Fibroblast of mammary gland (primary cell): ENCODE measurements at regions not wholly inside any gene's neighbourhood (a gene's known extent, or its start where the extent isn't known, plus 50 kb on each side); places are given as distances from the start of the nearest gene placed in this dataset.

Experiments used
- DNase-seq: peaks from one replicate; pipeline ENCODE4 v3.0.0-alpha.2; 2010; ENCODE audit warnings: low read depth
- H3K4me3 ChIP-seq: 2 replicates; pipeline ENCODE4 v1.5.1; 2011; ENCODE audit warnings: low read depth, mild to moderate bottlenecking, low read length, moderate library complexity; ENCODE audit not compliant: control insufficient read depth
- TF ChIP-seq, protein P1 (sequence below): conservative IDR thresholded peaks from 2 replicates; pipeline ENCODE4 v1.5.1; 2011; ENCODE audit warnings: low read depth, low read length, inconsistent platforms; ENCODE audit not compliant: control insufficient read depth, insufficient read depth

DNA sequence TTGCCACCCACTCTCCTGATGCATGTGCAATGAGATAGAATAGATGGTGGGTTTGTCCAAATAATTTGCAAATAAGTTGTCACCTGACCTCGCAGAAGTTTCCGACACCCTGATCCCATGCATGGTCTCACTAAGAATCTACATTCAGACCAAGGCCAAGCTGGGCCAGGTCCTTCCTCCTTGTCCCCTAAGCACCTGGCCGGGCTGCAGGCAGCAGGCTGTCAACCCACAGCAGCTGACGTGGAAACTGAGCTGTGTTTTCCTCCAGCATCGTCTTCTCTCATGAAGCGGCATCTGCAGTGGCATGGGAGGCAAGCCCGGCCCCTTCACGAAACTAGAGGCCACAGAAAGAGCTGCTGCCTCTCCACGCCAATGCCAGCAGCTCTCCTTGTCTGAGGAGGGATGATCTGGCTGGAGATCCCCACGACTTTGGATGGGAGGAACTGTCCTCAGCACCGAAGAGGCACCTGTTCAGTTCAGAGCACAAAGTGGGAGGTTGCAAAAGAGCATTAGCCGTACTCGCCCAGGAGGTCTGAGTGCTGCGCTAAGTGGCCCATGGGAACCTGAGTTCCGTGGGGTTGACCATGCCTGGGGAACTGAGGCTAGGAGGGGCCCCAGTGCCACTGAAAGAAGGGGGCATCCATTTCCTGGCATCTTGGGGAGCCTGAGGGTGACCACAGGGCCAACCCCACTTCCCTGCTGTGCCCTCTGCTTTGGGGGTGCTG, 110.5 kb upstream of the INSIG1 start:
- no peak overlapping the region for H3K4me3 ChIP-seq
- no peak for DNase-seq
- TF ChIP-seq, protein P1, sequence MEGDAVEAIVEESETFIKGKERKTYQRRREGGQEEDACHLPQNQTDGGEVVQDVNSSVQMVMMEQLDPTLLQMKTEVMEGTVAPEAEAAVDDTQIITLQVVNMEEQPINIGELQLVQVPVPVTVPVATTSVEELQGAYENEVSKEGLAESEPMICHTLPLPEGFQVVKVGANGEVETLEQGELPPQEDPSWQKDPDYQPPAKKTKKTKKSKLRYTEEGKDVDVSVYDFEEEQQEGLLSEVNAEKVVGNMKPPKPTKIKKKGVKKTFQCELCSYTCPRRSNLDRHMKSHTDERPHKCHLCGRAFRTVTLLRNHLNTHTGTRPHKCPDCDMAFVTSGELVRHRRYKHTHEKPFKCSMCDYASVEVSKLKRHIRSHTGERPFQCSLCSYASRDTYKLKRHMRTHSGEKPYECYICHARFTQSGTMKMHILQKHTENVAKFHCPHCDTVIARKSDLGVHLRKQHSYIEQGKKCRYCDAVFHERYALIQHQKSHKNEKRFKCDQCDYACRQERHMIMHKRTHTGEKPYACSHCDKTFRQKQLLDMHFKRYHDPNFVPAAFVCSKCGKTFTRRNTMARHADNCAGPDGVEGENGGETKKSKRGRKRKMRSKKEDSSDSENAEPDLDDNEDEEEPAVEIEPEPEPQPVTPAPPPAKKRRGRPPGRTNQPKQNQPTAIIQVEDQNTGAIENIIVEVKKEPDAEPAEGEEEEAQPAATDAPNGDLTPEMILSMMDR = no peak

DNA sequence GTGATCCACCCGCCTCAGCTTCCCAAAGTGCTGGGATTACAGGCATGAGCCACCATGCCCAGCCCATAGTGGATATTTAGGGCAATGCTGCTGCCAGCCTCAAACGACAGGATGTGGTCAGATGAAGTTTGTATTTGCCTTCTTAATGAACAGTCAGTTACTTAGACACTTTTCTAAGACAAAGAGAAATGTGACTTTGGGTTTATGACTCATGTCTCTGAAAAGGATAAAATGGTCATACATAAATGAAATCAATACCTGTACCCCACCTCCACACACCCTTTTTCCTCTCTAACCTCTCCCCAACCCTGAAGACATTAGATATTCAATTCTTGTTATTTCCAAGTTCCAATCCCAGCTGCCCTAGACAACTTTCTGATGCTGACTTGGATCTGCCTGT, 109.3 kb upstream of the INSIG1 start:
- TF ChIP-seq, protein P1 = no peak
- no peak for DNase-seq
- H3K4me3 ChIP-seq = no peak overlapping the region

DNA sequence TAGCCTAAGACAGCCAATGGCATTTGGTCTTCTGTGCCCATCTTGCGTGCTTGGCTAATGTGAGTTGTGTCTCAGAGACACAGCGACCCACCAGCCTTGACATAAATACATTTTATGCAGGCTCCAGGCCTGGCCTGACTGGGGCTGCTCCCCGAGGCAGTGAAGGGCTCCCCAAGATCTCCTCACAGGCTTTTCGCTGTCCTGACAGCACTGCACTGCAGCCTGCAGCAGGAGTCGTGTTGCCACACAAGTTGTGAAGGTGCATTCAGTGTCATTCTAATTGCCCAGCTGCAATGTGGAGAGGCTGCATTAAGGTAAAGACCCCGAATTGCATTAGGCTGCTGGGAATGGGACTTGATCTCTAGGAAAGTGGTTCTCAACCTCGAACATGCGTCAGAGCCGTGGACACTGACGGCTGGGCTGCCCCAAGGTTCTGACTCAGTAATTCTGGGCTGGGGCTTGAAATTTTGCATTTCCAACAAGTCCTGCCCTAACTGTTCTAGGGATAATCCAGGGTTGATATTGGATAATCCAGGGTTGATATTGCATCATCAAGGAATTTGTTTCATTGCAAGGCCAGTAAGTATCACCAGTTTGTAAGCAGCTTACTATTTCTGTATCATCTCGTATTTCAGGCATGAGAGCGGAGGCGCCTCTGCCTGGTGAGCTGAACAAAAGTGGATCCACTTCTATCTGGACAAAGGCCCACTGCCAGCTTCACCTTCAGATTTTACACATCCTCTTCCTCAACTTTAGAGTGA, 108.7 kb upstream of the INSIG1 start:
- DNase-seq = peak; percentile 59
- H3K4me3 ChIP-seq = no peak overlapping the region
- TF ChIP-seq, protein P1 = no peak

DNA sequence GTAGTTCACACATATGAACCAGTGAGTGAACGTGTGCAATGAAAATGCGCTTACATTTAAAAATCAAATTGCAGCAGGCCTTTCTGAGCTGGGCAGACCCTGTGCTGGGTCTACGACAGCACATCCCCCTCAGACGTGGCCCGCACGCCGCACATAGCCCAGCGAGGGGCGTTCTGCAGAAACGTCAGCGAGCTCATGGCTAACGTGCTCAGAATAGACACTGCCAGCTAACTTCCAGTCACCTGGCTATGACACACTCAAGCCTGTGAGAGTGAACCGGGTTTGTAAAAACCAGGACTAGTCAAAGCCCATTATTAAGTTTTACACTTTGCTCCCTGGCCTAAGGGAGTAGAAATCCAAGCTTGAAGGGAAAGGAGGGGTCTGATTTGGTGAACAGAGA, 108.1 kb upstream of the INSIG1 start:
- DNase-seq = no peak
- TF ChIP-seq, protein P1 = no peak
- no peak overlapping the region for H3K4me3 ChIP-seq

DNA sequence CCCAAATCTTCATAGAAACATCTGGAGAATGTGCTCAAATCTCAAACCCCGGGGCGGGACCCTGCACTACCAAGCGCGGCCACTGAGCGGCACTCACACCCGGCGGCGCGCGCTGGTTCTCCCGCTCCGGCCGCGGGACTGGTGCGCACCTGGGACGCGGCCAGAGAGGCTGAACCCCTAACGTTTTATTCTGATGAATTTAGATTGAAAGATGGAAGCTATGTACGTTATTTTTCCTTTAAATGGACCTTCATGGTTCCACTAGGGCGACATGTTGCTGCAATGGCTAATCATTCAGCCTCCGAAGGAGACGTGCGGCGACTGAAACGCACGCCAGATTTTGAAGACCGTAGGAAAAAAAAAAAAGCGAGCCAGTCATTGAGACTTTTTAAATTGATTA, 107.0 kb upstream of the INSIG1 start:
- TF ChIP-seq, protein P1 = peak; percentile 62

DNA sequence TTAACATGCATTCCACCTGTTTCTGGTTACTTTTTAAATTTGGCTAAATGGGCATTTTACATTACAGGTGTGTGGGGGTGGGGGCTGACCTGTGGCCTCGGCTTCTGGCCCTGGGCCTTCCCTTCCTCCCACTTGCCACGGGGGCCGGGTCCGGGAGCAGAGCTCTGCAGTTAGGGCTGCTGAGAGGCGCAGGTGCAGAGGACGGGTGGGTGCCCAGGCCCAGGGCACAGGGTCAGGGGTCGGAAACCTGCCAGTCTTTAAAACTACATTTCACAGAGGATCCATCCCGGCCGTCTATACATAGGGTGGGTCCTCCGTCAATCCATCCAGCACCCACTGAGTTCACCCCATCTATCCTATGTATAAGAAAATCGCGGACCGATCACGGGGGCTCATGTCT, 106.5 kb upstream of the INSIG1 start:
- TF ChIP-seq, protein P1 = no peak
- DNase-seq = no peak
- no peak overlapping the region for H3K4me3 ChIP-seq

More for the DNA sequence above, 107.0 kb upstream of the INSIG1 start:
- peak overlapping the region; percentile 5 for H3K4me3 ChIP-seq
- no peak for DNase-seq
